ENCODE measurements at regions not wholly inside any gene's neighbourhood (a gene's known extent, or its start where the extent isn't known, plus 50 kb on each side); places are given as distances from the start of the nearest gene placed in this dataset.
"Not testable (repeated sequence)": the region's sequence is repeated elsewhere in the genome, so short reads cannot be mapped to it uniquely, and the experiment has no call there.

DNA sequence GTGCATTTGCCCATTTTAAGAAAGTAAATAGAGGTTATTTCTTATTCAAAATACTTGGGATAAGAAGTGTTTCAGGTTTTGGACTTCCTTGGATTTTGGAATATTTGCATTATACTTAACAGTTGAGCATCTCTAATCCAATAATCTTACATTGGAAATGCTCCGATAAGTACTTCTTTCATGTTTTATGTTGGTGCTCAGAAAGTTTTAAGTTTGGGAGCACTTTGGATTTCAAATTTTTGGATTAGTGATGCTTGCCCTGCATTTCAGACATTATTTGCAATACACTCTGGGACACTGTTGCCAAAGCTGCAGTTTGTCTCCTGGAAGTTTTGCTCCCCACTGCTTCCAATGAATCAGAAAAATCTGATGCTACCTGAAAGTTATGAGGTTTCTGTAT lies 691.9 kb upstream of the SLITRK6 start:
- Mint-ChIP-seq H3K27me3 (ENCODE audit: low read depth) (peaks cover 17% of the 10 kb centered on the region), H3K9me3 (ENCODE audit: low read depth) (no peaks in the 10 kb centered on the region), H3K4me1 (ENCODE audit: low read depth) (no peaks in the 10 kb centered on the region), H3K4me3 (ENCODE audit: unreplicated experiment) (no peak overlapping the region), H3K36me3 (ENCODE audit: low read depth) (no peaks in the 10 kb centered on the region), H3K27ac (ENCODE audit: unreplicated experiment) (no peak overlapping the region)
- no peak for DNase-seq (ENCODE audit: low spot score)
- TF ChIP-seq, protein P1, sequence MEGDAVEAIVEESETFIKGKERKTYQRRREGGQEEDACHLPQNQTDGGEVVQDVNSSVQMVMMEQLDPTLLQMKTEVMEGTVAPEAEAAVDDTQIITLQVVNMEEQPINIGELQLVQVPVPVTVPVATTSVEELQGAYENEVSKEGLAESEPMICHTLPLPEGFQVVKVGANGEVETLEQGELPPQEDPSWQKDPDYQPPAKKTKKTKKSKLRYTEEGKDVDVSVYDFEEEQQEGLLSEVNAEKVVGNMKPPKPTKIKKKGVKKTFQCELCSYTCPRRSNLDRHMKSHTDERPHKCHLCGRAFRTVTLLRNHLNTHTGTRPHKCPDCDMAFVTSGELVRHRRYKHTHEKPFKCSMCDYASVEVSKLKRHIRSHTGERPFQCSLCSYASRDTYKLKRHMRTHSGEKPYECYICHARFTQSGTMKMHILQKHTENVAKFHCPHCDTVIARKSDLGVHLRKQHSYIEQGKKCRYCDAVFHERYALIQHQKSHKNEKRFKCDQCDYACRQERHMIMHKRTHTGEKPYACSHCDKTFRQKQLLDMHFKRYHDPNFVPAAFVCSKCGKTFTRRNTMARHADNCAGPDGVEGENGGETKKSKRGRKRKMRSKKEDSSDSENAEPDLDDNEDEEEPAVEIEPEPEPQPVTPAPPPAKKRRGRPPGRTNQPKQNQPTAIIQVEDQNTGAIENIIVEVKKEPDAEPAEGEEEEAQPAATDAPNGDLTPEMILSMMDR (IDR thresholded peaks at IDR 0.05): no peak

DNA sequence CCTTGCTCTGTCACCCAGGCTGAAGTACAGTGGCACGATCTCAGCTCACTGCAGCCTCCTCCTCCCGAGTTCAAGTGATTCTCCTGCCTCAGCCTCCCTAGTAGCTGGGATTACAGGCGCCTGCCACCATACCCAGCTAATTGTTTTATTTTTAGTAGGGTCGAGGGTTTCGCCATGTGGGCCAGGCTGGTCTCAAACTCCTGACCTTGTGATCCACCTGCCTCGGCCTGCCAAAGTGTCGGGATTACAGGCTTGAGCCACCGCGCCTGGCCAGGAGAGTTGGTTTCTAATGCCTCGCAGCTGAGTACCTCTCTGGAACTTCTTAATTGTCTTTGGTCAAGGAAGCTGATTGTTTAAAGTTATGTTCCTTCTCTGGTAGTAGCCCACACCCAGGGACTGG lies 702.7 kb upstream of the SLITRK6 start:
- not testable (repeated sequence) for H3K4me3 Mint-ChIP-seq (ENCODE audit: unreplicated experiment); H3K9me3 Mint-ChIP-seq (ENCODE audit: low read depth); H3K27ac Mint-ChIP-seq (ENCODE audit: unreplicated experiment)

DNA sequence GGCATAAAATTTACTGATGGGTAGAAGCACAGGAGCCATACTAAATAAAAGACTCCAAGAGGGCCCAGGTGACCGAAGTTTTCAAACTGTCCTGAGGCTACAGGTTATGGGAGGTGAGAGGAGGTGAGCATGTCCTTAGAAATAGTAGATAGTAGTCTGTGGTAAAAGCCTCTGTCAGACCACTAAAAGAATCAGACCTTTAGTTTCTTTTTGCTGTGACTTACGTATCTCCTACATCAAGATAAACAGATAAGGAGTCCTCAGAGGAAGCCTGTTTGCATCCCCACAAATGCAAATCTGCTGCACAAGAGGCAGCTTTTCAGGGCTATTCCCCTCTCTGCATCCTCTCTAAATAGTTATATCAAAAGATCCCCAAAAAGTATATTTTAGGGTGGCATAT lies 711.6 kb upstream of the SLITRK6 start:
- H3K27ac Mint-ChIP-seq (ENCODE audit: unreplicated experiment): no peak overlapping the region
- no peak for DNase-seq (ENCODE audit: low spot score)
- no peak overlapping the region for H3K4me3 Mint-ChIP-seq (ENCODE audit: unreplicated experiment)
- TF ChIP-seq, protein P1 (IDR thresholded peaks at IDR 0.05): no peak
- H3K36me3 Mint-ChIP-seq (ENCODE audit: low read depth): no peaks in the 10 kb centered on the region
- H3K4me1 Mint-ChIP-seq (ENCODE audit: low read depth): no peaks in the 10 kb centered on the region
- H3K9me3 Mint-ChIP-seq (ENCODE audit: low read depth): peaks cover 7% of the 10 kb centered on the region
- peaks cover 2% of the 10 kb centered on the region for H3K27me3 Mint-ChIP-seq (ENCODE audit: low read depth)

More for the DNA sequence above, 702.7 kb upstream of the SLITRK6 start:
- not testable (repeated sequence) for H3K4me1 Mint-ChIP-seq (ENCODE audit: low read depth); H3K36me3 Mint-ChIP-seq (ENCODE audit: low read depth); DNase-seq (ENCODE audit: low spot score); H3K27me3 Mint-ChIP-seq (ENCODE audit: low read depth)

DNA sequence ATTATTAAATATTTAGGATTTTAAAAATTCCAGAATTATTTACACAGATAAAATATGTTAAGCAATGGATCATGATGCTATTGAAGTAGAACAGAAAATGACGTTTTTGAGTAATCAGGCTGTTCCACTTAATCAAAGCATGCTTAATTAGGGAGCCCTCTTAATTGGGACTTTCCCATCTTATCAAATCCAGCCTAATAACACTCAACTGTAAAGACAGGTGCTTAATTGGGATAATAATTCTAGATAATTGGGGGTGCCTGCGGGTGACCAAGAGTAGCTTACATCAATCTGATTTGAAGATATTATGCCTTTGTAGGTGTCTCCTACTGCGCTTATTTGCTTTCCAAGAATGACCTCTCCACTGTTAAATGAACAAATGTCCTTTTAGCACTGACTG lies 742.2 kb upstream of the SLITRK6 start:
- TF ChIP-seq, protein P1 (IDR thresholded peaks at IDR 0.05): no peak
- DNase-seq (ENCODE audit: low spot score): no peak
- no peak overlapping the region for H3K4me3 Mint-ChIP-seq (ENCODE audit: unreplicated experiment)
- no peaks in the 10 kb centered on the region for H3K9me3 Mint-ChIP-seq (ENCODE audit: low read depth)
- H3K27me3 Mint-ChIP-seq (ENCODE audit: low read depth): peaks cover 4% of the 10 kb centered on the region
- no peak overlapping the region for H3K27ac Mint-ChIP-seq (ENCODE audit: unreplicated experiment)
- H3K36me3 Mint-ChIP-seq (ENCODE audit: low read depth): no peaks in the 10 kb centered on the region
- H3K4me1 Mint-ChIP-seq (ENCODE audit: low read depth): no peaks in the 10 kb centered on the region

DNA sequence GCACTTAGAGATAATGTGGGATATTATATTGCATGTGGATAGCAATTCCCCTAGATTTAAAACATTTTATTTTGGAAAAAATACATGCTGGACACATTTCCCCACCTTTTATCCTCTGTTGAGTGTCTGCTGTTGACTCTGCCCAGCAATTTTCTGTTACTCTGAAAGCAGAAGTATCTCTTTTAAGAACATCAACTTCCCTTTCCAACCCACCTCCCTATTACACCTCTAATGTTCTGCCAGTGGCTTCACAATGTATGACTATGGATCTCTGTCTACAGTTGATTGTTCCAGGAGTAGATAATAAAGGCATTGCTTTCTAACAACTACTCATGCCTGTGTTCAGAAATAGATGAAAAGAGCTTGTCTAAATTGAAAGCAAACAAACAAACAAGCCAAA lies 754.8 kb upstream of the SLITRK6 start:
- no peaks in the 10 kb centered on the region for H3K27me3 Mint-ChIP-seq (ENCODE audit: low read depth)
- peaks cover 9% of the 10 kb centered on the region for H3K9me3 Mint-ChIP-seq (ENCODE audit: low read depth)
- H3K4me3 Mint-ChIP-seq (ENCODE audit: unreplicated experiment): no peak overlapping the region
- no peaks in the 10 kb centered on the region for H3K36me3 Mint-ChIP-seq (ENCODE audit: low read depth)
- DNase-seq (ENCODE audit: low spot score): no peak
- H3K27ac Mint-ChIP-seq (ENCODE audit: unreplicated experiment): no peak overlapping the region
- TF ChIP-seq, protein P1 (IDR thresholded peaks at IDR 0.05): no peak
- H3K4me1 Mint-ChIP-seq (ENCODE audit: low read depth): no peaks in the 10 kb centered on the region

DNA sequence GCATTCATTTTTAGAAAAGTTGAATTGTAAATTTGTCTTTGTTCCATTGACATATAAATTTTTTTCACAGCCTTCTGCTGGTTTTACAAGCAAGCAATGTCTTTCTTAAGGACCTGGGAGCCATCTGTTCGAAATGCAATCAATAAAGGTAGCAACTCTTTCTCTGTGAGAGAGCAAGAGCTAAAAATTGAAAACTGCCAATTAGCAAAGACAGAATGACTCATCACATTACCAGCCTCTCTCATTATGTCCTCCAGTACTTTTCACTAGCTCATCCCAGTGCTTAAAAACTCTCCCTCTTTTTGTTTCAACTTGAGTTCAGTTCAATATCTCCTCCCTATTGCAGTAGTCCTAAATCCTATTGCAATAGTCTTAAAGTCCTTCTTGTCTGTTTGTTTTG lies 760.7 kb upstream of the SLITRK6 start:
- H3K36me3 Mint-ChIP-seq (ENCODE audit: low read depth): no peaks in the 10 kb centered on the region
- no peaks in the 10 kb centered on the region for H3K4me1 Mint-ChIP-seq (ENCODE audit: low read depth)
- H3K27ac Mint-ChIP-seq (ENCODE audit: unreplicated experiment): no peak overlapping the region
- DNase-seq (ENCODE audit: low spot score): no peak
- H3K9me3 Mint-ChIP-seq (ENCODE audit: low read depth): no peaks in the 10 kb centered on the region
- no peaks in the 10 kb centered on the region for H3K27me3 Mint-ChIP-seq (ENCODE audit: low read depth)
- TF ChIP-seq, protein P1 (IDR thresholded peaks at IDR 0.05): no peak
- H3K4me3 Mint-ChIP-seq (ENCODE audit: unreplicated experiment): no peak overlapping the region

All from chondrocyte (in vitro differentiated cells).